ENCODE measurements at regions not wholly inside any gene's neighbourhood (a gene's known extent, or its start where the extent isn't known, plus 50 kb on each side); places are given as distances from the start of the nearest gene placed in this dataset.
A peak's percentile ranks its signal among the peaks of the same experiment; 100 is the strongest.

GRCh38 chr2:70019096-70019495 lies 57.7 kb upstream of the ASPRV1 start:
- TF ChIP-seq POLR2AphosphoS5 (IDR thresholded peaks at IDR 0.05) (peak in 1 of 4 donors; percentile 40), POLR2A (IDR thresholded peaks at IDR 0.05) (no peak), CTCF (IDR thresholded peaks at IDR 0.05) (no peak)
- H3K9me3 ChIP-seq: no peaks in the 10 kb centered on the region
- no peaks in the 10 kb centered on the region for H3K27me3 ChIP-seq
- intact Hi-C loops (cut with DNase I): no loop called here
- no peak for DNase-seq
- H3K36me3 ChIP-seq: peaks cover 0 to 5% (median 0%) of the 10 kb centered on the region in 4 donors
- no peak overlapping the region for H3K4me3 ChIP-seq
- no peak overlapping the region for H3K27ac ChIP-seq
- no peaks in the 10 kb centered on the region for H3K4me1 ChIP-seq
- WGBS, 2 donors: 54 to 81% methylated on average over 2 of the region's 2 CpGs

- intact Hi-C loops (cut with DNase I): no loop called here
- no peaks in the 10 kb centered on the region for H3K27me3 ChIP-seq
- H3K27ac ChIP-seq: no peak overlapping the region
- H3K36me3 ChIP-seq: peaks cover 0 to 5% (median 0%) of the 10 kb centered on the region in 4 donors
- 92 to 98% methylated on average over 8 of the region's 8 CpGs for WGBS, 2 donors
- TF ChIP-seq CTCF (IDR thresholded peaks at IDR 0.05): no peak
- no peak for TF ChIP-seq POLR2AphosphoS5 (IDR thresholded peaks at IDR 0.05)
- TF ChIP-seq EP300 (IDR thresholded peaks at IDR 0.05): no peak
- no peak for TF ChIP-seq POLR2A (IDR thresholded peaks at IDR 0.05)
- no peaks in the 10 kb centered on the region for H3K4me1 ChIP-seq
- H3K9me3 ChIP-seq: no peaks in the 10 kb centered on the region
- no peak for DNase-seq
- H3K4me3 ChIP-seq: no peak overlapping the region
Observed at GRCh38 chr2:70017962-70018361, 56.5 kb upstream of the ASPRV1 start.

GRCh38 chr2:70014959-70015358 lies 53.5 kb upstream of the ASPRV1 start:
- TF ChIP-seq CTCF (IDR thresholded peaks at IDR 0.05): no peak
- no peak for DNase-seq
- Histone ChIP-seq H3K27me3 (no peaks in the 10 kb centered on the region), H3K27ac (no peak overlapping the region), H3K4me3 (no peak overlapping the region), H3K4me1 (no peaks in the 10 kb centered on the region), H3K9me3 (no peaks in the 10 kb centered on the region), H3K36me3 (peaks cover 0 to 5% (median 0%) of the 10 kb centered on the region in 4 donors)
- intact Hi-C loops (cut with DNase I): no loop called here

- no peaks in the 10 kb centered on the region for H3K4me1 ChIP-seq
- no peaks in the 10 kb centered on the region for H3K9me3 ChIP-seq
- TF ChIP-seq POLR2AphosphoS5 (IDR thresholded peaks at IDR 0.05) (no peak), CTCF (IDR thresholded peaks at IDR 0.05) (no peak), POLR2A (IDR thresholded peaks at IDR 0.05) (no peak), EP300 (IDR thresholded peaks at IDR 0.05) (no peak)
- intact Hi-C loops (cut with DNase I): no loop called here
- no peak overlapping the region for H3K4me3 ChIP-seq
- no peak overlapping the region for H3K27ac ChIP-seq
- H3K36me3 ChIP-seq: peaks cover 0 to 5% (median 0%) of the 10 kb centered on the region in 4 donors
- DNase-seq: no peak
- WGBS, 2 donors: 99 to 100% methylated on average over 1 of the region's 1 CpG
- no peaks in the 10 kb centered on the region for H3K27me3 ChIP-seq
Observed at GRCh38 chr2:70012887-70013286, 51.5 kb upstream of the ASPRV1 start.

GRCh38 chr2:70011786-70012185 lies 50.4 kb upstream of the ASPRV1 start:
- intact Hi-C loops (cut with DNase I): no loop called here
- no peaks in the 10 kb centered on the region for H3K4me1 ChIP-seq
- H3K36me3 ChIP-seq: no peaks in the 10 kb centered on the region
- TF ChIP-seq POLR2AphosphoS5 (IDR thresholded peaks at IDR 0.05) (no peak), EP300 (IDR thresholded peaks at IDR 0.05) (no peak), CTCF (IDR thresholded peaks at IDR 0.05) (no peak), POLR2A (IDR thresholded peaks at IDR 0.05) (no peak)
- no peak for DNase-seq
- no peak overlapping the region for H3K4me3 ChIP-seq
- 96 to 97% methylated on average over 7 of the region's 7 CpGs for WGBS, 2 donors
- H3K27ac ChIP-seq: no peak overlapping the region
- H3K9me3 ChIP-seq: no peaks in the 10 kb centered on the region
- H3K27me3 ChIP-seq: no peaks in the 10 kb centered on the region
